ENCODE measurements at regions not wholly inside any gene's neighbourhood (a gene's known extent, or its start where the extent isn't known, plus 50 kb on each side); places are given as distances from the start of the nearest gene placed in this dataset.

DNA sequence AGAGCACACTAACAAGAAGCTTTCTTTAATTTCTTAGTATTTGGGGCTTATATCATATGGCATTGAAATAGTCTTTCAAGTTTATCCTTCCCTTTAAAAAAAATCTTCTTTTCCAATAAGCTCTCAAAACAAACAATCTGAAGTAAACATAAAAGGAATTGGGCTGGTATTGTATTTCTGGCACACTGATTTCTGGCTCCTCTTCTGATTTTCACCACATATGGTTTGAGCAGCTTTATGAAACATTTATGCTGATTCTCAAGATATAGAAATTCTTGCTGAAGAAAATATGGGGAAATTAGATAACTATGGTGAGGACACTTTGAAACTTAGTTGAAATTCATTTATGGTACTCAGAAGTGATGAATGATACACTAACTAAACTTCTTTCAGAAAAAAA, 467.2 kb downstream of the TFAP2B start:
- Histone ChIP-seq H3K27ac (ENCODE audit: low read depth, low read length) (no peak overlapping the region), H3K79me2 (ENCODE audit: insufficient read depth, low read length) (no peaks in the 10 kb centered on the region), H4K20me1 (ENCODE audit: insufficient read depth, low read length) (no peaks in the 10 kb centered on the region), H3K9me3 (ENCODE audit: insufficient read depth, low read depth, low read length) (no peaks in the 10 kb centered on the region), H3K27me3 (ENCODE audit: insufficient read depth, low read length) (no peaks in the 10 kb centered on the region), H3K4me1 (ENCODE audit: insufficient read depth, low read length) (no peaks in the 10 kb centered on the region), H3K4me3 (ENCODE audit: insufficient read depth, low read depth, low read length) (no peak overlapping the region), H3K4me2 (ENCODE audit: low read length) (no peak overlapping the region), H3K9ac (ENCODE audit: low read length) (no peak overlapping the region), H2AFZ (ENCODE audit: low read depth, low read length) (no peak overlapping the region), H3K36me3 (ENCODE audit: insufficient read depth, low read length) (no peaks in the 10 kb centered on the region)
- peaks cover 15% of the 10 kb centered on the region for H3K4me1 Mint-ChIP-seq (ENCODE audit: low read depth, unreplicated experiment)
- no peak for TF ChIP-seq EZH2 (IDR thresholded peaks at IDR 0.05; ENCODE audit: insufficient read depth, low read length)
- TF ChIP-seq, protein P1, sequence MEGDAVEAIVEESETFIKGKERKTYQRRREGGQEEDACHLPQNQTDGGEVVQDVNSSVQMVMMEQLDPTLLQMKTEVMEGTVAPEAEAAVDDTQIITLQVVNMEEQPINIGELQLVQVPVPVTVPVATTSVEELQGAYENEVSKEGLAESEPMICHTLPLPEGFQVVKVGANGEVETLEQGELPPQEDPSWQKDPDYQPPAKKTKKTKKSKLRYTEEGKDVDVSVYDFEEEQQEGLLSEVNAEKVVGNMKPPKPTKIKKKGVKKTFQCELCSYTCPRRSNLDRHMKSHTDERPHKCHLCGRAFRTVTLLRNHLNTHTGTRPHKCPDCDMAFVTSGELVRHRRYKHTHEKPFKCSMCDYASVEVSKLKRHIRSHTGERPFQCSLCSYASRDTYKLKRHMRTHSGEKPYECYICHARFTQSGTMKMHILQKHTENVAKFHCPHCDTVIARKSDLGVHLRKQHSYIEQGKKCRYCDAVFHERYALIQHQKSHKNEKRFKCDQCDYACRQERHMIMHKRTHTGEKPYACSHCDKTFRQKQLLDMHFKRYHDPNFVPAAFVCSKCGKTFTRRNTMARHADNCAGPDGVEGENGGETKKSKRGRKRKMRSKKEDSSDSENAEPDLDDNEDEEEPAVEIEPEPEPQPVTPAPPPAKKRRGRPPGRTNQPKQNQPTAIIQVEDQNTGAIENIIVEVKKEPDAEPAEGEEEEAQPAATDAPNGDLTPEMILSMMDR (IDR thresholded peaks at IDR 0.05; ENCODE audit: insufficient read depth, low read depth, low read length), result no peak
- H3K27ac Mint-ChIP-seq (ENCODE audit: unreplicated experiment), result no peak overlapping the region
- no peak for DNase-seq (ENCODE audit: low read depth)
- no peak overlapping the region for H3K4me3 Mint-ChIP-seq (ENCODE audit: unreplicated experiment)
- no peaks in the 10 kb centered on the region for H3K27me3 Mint-ChIP-seq (ENCODE audit: low read depth, unreplicated experiment)
- H3K9me3 Mint-ChIP-seq (ENCODE audit: unreplicated experiment), result peaks cover 3% of the 10 kb centered on the region
- no peaks in the 10 kb centered on the region for H3K36me3 Mint-ChIP-seq (ENCODE audit: low read depth, unreplicated experiment)
- no peak for FAIRE-seq

DNA sequence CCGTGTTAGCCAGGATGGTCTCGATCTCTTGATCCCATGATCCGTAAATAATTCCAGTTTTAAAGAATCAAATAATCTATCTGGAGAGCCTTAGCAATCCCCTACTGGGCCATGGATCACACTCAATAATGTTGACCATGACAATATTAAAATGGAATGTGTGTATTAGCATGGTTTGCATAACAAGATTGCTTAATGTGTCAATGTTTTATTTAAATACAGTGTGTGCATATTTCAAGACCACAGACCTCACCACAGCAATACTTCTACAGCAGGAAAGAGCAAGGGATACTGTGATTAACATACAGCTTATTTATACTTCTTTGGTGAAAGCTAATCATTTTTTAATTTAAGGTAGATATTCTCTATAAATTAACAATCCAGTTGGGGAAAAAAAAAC, 470.4 kb downstream of the TFAP2B start:
- no peak overlapping the region for H3K4me2 ChIP-seq (ENCODE audit: low read length)
- DNase-seq (ENCODE audit: low read depth) (peak; percentile 68), FAIRE-seq (no peak)
- no peak overlapping the region for H3K27ac Mint-ChIP-seq (ENCODE audit: unreplicated experiment)
- H3K9me3 ChIP-seq (ENCODE audit: insufficient read depth, low read depth, low read length), result no peaks in the 10 kb centered on the region
- H4K20me1 ChIP-seq (ENCODE audit: insufficient read depth, low read length), result no peaks in the 10 kb centered on the region
- H3K79me2 ChIP-seq (ENCODE audit: insufficient read depth, low read length), result no peaks in the 10 kb centered on the region
- TF ChIP-seq, protein P1 (IDR thresholded peaks at IDR 0.05; ENCODE audit: insufficient read depth, low read depth, low read length), result no peak
- TF ChIP-seq EZH2 (IDR thresholded peaks at IDR 0.05; ENCODE audit: insufficient read depth, low read length), result no peak
- H2AFZ ChIP-seq (ENCODE audit: low read depth, low read length), result no peak overlapping the region
- no peak overlapping the region for H3K4me3 Mint-ChIP-seq (ENCODE audit: unreplicated experiment)
- no peak overlapping the region for H3K9ac ChIP-seq (ENCODE audit: low read length)
- H3K27ac ChIP-seq (ENCODE audit: low read depth, low read length), result no peak overlapping the region
- no peak overlapping the region for H3K4me3 ChIP-seq (ENCODE audit: insufficient read depth, low read depth, low read length)
- H3K27me3 Mint-ChIP-seq (ENCODE audit: low read depth, unreplicated experiment), result no peaks in the 10 kb centered on the region
- peaks cover 3% of the 10 kb centered on the region for H3K9me3 Mint-ChIP-seq (ENCODE audit: unreplicated experiment)
- peaks cover 9% of the 10 kb centered on the region for H3K4me1 ChIP-seq (ENCODE audit: insufficient read depth, low read length)
- H3K36me3 Mint-ChIP-seq (ENCODE audit: low read depth, unreplicated experiment), result no peaks in the 10 kb centered on the region
- peaks cover 43% of the 10 kb centered on the region for H3K4me1 Mint-ChIP-seq (ENCODE audit: low read depth, unreplicated experiment)
- no peaks in the 10 kb centered on the region for H3K36me3 ChIP-seq (ENCODE audit: insufficient read depth, low read length)
- no peaks in the 10 kb centered on the region for H3K27me3 ChIP-seq (ENCODE audit: insufficient read depth, low read length)

DNA sequence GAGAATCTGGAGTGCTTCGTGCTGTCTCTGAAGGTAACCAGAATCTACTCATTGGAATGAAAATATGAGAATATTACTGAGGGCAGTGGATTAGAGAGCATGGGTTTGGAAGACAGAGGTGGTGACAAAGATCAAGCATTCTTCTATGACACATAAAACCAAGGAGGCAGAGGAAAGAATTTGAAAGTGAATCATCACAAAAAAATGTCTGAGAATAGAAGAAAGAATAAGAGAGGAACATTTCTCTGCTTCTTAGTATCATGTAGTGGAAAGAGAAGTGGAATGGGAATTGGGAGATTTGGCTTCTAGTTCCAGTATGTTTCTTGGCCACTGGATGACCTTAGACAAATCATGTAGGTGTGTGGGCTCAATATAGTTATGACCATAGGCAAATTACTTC, 474.0 kb downstream of the TFAP2B start:
- FAIRE-seq, result no peak
- peak overlapping the region; percentile 41 for H3K27ac Mint-ChIP-seq (ENCODE audit: unreplicated experiment)
- TF ChIP-seq EZH2 (IDR thresholded peaks at IDR 0.05; ENCODE audit: insufficient read depth, low read length), result no peak
- TF ChIP-seq, protein P1 (IDR thresholded peaks at IDR 0.05; ENCODE audit: insufficient read depth, low read depth, low read length), result no peak

More for the DNA sequence above, 474.0 kb downstream of the TFAP2B start:
- DNase-seq (ENCODE audit: low read depth), result peak; percentile 63
- H3K27ac ChIP-seq (ENCODE audit: low read depth, low read length), result peak overlapping the region; percentile 52
- Mint-ChIP-seq H3K9me3 (ENCODE audit: unreplicated experiment) (no peaks in the 10 kb centered on the region), H3K4me3 (ENCODE audit: unreplicated experiment) (no peak overlapping the region), H3K27me3 (ENCODE audit: low read depth, unreplicated experiment) (no peaks in the 10 kb centered on the region), H3K4me1 (ENCODE audit: low read depth, unreplicated experiment) (peaks cover 44% of the 10 kb centered on the region), H3K36me3 (ENCODE audit: low read depth, unreplicated experiment) (no peaks in the 10 kb centered on the region)
- H3K4me3 ChIP-seq (ENCODE audit: insufficient read depth, low read depth, low read length), result no peak overlapping the region
- H4K20me1 ChIP-seq (ENCODE audit: insufficient read depth, low read length), result no peaks in the 10 kb centered on the region
- no peak overlapping the region for H3K9ac ChIP-seq (ENCODE audit: low read length)
- H2AFZ ChIP-seq (ENCODE audit: low read depth, low read length), result no peak overlapping the region
- no peaks in the 10 kb centered on the region for H3K79me2 ChIP-seq (ENCODE audit: insufficient read depth, low read length)
- peak overlapping the region; percentile 57 for H3K4me2 ChIP-seq (ENCODE audit: low read length)
- peaks cover 9% of the 10 kb centered on the region for H3K4me1 ChIP-seq (ENCODE audit: insufficient read depth, low read length)
- no peaks in the 10 kb centered on the region for H3K9me3 ChIP-seq (ENCODE audit: insufficient read depth, low read depth, low read length)
- H3K36me3 ChIP-seq (ENCODE audit: insufficient read depth, low read length), result no peaks in the 10 kb centered on the region
- no peaks in the 10 kb centered on the region for H3K27me3 ChIP-seq (ENCODE audit: insufficient read depth, low read length)
